ENCODE measurements at regions not wholly inside any gene's neighbourhood (a gene's known extent, or its start where the extent isn't known, plus 50 kb on each side); places are given as distances from the start of the nearest gene placed in this dataset.

DNA sequence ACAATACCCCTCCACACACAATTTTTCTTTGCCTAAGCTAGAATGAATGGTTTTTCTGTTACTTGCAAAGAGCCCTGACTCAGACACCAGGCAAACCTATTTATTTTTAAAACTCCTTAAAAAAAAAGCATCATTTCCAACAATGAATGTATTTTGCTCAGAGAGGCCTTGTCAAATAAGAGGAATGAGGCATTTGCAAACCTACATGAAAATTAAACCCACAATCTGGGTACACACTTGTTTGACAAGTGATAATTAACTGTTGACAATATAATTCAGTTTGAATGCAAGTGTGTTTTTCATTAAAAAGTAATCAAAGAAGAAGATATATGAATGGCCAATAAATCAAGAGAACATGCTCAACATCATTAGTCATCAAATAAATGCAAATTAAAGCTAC, 339.5 kb downstream of the PTPRU start:
- TF ChIP-seq, protein P1, sequence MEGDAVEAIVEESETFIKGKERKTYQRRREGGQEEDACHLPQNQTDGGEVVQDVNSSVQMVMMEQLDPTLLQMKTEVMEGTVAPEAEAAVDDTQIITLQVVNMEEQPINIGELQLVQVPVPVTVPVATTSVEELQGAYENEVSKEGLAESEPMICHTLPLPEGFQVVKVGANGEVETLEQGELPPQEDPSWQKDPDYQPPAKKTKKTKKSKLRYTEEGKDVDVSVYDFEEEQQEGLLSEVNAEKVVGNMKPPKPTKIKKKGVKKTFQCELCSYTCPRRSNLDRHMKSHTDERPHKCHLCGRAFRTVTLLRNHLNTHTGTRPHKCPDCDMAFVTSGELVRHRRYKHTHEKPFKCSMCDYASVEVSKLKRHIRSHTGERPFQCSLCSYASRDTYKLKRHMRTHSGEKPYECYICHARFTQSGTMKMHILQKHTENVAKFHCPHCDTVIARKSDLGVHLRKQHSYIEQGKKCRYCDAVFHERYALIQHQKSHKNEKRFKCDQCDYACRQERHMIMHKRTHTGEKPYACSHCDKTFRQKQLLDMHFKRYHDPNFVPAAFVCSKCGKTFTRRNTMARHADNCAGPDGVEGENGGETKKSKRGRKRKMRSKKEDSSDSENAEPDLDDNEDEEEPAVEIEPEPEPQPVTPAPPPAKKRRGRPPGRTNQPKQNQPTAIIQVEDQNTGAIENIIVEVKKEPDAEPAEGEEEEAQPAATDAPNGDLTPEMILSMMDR (IDR thresholded peaks at IDR 0.05): no peak
- no peak for TF ChIP-seq EZH2phosphoT487 (IDR thresholded peaks at IDR 0.05)

Data from neural progenitor cell (in vitro differentiated cells).